K562 (cell line): ENCODE measurements at regions not wholly inside any gene's neighbourhood (a gene's known extent, or its start where the extent isn't known, plus 50 kb on each side); places are given as distances from the start of the nearest gene placed in this dataset.

Source experiments
- CCNT2 ChIP-seq: IDR thresholded peaks from 2 replicates; pipeline ENCODE4 v1.6.1; 2011; ENCODE audit warnings: borderline replicate concordance, low read depth, mild to moderate bottlenecking, moderate library complexity, mixed read lengths, low read length; ENCODE audit not compliant: insufficient read length; ENCODE audit errors: extremely low read depth
- KDM4B ChIP-seq, 2 experiments: fragments of 450-650 bp in 1 of 2; sonication (generic) in 1 of 2; IDR thresholded peaks; 2 replicates each; pipeline ENCODE4 v1.6.1; 2016 to 2017; ENCODE audit warnings: borderline replicate concordance in 2 of 2, antibody characterized with exemption in 1 of 2, low read depth in 1 of 2, mild to moderate bottlenecking in 1 of 2
- L3MBTL2 ChIP-seq: fragments of 450-650 bp; IDR thresholded peaks from 2 replicates; pipeline ENCODE4 v1.6.1; 2016; ENCODE audit warnings: mild to moderate bottlenecking, moderate library complexity
- NR3C1 ChIP-seq: sonication (generic); formaldehyde crosslinking; IDR thresholded peaks from 2 replicates; pipeline ENCODE4 v1.8.1; 2022; ENCODE audit warnings: missing genetic modification reagents
- PTBP1 ChIP-seq: fragments of 200-400 bp; formaldehyde crosslinking; IDR thresholded peaks from 2 replicates; pipeline ENCODE4 v1.6.1; 2017; ENCODE audit warnings: low read depth, low read length
- RAD51 ChIP-seq: fragments of 450-650 bp; IDR thresholded peaks from 2 replicates; pipeline ENCODE4 v1.7.1; 2016; ENCODE audit warnings: low read depth, mild to moderate bottlenecking, borderline replicate concordance
- RB1 ChIP-seq: fragments of 450-650 bp; IDR thresholded peaks from 2 replicates; pipeline ENCODE4 v1.6.1; 2017; ENCODE audit warnings: low read depth, mild to moderate bottlenecking
- RBBP5 ChIP-seq: fragments of 200-600 bp; sonication (generic); IDR thresholded peaks from 2 replicates; pipeline ENCODE4 v1.6.1; 2012; ENCODE audit warnings: borderline replicate concordance, mild to moderate bottlenecking, low read length, control low read depth, inconsistent platforms; ENCODE audit not compliant: insufficient read depth, poor library complexity, severe bottlenecking
- SAP30 ChIP-seq: fragments of 200-600 bp; sonication (generic); IDR thresholded peaks from 2 replicates; pipeline ENCODE4 v1.6.1; 2012; ENCODE audit warnings: borderline replicate concordance, low read depth, mild to moderate bottlenecking, moderate library complexity, low read length, control low read depth, inconsistent platforms; ENCODE audit not compliant: insufficient read depth, poor library complexity, severe bottlenecking
- SMARCA4 ChIP-seq: fragments of 450-650 bp; IDR thresholded peaks from 2 replicates; pipeline ENCODE4 v1.6.1; 2016
- SMARCE1 ChIP-seq: fragments of 450-650 bp; IDR thresholded peaks from 2 replicates; pipeline ENCODE4 v1.7.1; 2016; ENCODE audit warnings: mild to moderate bottlenecking
- TEAD4 ChIP-seq, 2 experiments: sonication (generic) in 1 of 2; formaldehyde crosslinking in 1 of 2; IDR thresholded peaks; 2 replicates each; pipeline versions ENCODE4 v1.6.1 to v1.8.0; 2012 to 2022; ENCODE audit warnings: borderline replicate concordance in 1 of 2, inconsistent platforms in 1 of 2, low read length in 1 of 2, mild to moderate bottlenecking in 1 of 2, missing genetic modification reagents in 1 of 2
- TF ChIP-seq, protein P1 (sequence below), 2 experiments: IDR thresholded peaks; 2 replicates each; pipeline ENCODE4 v1.6.1; 2011; ENCODE audit warnings: borderline replicate concordance in 1 of 2, control low read depth in 1 of 2, low read depth in 1 of 2, low read length in 1 of 2, mild to moderate bottlenecking in 1 of 2, mixed read lengths in 1 of 2, moderate library complexity in 1 of 2; ENCODE audit not compliant: insufficient read depth in 1 of 2, insufficient read length in 1 of 2, poor library complexity in 1 of 2, severe bottlenecking in 1 of 2; ENCODE audit errors: extremely low read depth in 1 of 2
- TF ChIP-seq, protein P2 (sequence below), 3 experiments: IDR thresholded peaks in 2 of 3; conservative IDR thresholded peaks in 1 of 3; 2 replicates each; pipeline ENCODE4 v1.5.1; 2011 to 2012; ENCODE audit warnings: low read length in 3 of 3, mild to moderate bottlenecking in 3 of 3, control low read depth in 2 of 3, improper control_type of control experiment in 1 of 3, inconsistent platforms in 1 of 3, low read depth in 1 of 3, mixed read lengths in 1 of 3, moderate library complexity in 1 of 3; ENCODE audit not compliant: insufficient read depth in 2 of 3
- TF ChIP-seq, protein P3 (sequence below), 2 experiments: fragments of 150-350 bp in 1 of 2; IDR thresholded peaks; 2 replicates each; pipeline ENCODE4 v1.6.1; 2012 to 2016; ENCODE audit warnings: low read depth in 2 of 2, low read length in 2 of 2, mild to moderate bottlenecking in 1 of 2, moderate library complexity in 1 of 2

DNA sequence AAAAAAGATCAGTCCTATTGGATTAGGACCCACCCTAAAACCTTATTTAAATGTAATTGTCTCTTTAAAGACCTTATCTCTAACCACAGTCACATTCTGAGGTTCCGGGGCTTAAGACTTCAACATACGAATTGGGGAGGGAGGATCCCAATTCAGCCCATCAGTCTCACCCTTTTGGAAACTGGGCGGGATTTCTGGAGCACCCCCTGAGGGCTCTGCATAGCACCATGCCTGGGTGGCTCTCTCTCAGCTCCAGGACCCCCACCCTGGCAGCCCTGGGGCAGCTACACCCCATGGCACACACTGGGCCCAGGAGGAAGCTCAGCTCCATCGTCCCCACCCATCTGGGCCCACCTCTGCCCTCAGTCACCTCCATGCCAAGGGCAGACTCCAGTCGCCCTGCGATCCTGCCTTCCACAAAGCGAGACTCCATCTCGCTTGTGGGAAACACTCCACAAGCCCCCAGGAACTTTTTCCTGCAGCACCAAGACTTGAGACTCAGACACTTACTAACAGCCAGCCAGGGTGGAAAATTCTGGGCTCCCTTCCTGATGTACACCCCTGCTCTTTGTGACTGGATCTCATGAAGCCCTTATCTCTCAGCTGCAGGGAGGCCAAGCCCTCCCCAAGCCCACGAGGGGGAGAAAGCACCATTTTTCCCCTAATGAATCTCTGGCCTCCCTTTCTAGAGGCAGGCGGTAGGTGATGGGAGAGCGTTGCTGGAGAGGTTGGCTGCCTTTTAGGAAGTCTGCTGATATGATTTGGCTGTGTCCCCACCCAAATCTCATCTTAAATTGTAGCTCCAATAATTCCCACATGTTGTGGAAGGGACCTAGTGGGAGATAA, 90.8 kb upstream of the KDM7A start (continued):
- TF ChIP-seq, protein P1, sequence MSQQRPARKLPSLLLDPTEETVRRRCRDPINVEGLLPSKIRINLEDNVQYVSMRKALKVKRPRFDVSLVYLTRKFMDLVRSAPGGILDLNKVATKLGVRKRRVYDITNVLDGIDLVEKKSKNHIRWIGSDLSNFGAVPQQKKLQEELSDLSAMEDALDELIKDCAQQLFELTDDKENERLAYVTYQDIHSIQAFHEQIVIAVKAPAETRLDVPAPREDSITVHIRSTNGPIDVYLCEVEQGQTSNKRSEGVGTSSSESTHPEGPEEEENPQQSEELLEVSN (IDR thresholded peaks at IDR 0.05; ENCODE audit: borderline replicate concordance in 1 of 2, extremely low read depth in 1 of 2, insufficient read depth in 1 of 2, insufficient read length in 1 of 2, low read depth in 1 of 2, low read length in 1 of 2, poor library complexity in 1 of 2, severe bottlenecking in 1 of 2): no peak
- peak; percentile 59 for TF ChIP-seq CCNT2
- peak; percentile 69 for TF ChIP-seq RBBP5
- TF ChIP-seq PTBP1: no peak
- TF ChIP-seq, protein P2, sequence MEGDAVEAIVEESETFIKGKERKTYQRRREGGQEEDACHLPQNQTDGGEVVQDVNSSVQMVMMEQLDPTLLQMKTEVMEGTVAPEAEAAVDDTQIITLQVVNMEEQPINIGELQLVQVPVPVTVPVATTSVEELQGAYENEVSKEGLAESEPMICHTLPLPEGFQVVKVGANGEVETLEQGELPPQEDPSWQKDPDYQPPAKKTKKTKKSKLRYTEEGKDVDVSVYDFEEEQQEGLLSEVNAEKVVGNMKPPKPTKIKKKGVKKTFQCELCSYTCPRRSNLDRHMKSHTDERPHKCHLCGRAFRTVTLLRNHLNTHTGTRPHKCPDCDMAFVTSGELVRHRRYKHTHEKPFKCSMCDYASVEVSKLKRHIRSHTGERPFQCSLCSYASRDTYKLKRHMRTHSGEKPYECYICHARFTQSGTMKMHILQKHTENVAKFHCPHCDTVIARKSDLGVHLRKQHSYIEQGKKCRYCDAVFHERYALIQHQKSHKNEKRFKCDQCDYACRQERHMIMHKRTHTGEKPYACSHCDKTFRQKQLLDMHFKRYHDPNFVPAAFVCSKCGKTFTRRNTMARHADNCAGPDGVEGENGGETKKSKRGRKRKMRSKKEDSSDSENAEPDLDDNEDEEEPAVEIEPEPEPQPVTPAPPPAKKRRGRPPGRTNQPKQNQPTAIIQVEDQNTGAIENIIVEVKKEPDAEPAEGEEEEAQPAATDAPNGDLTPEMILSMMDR (IDR thresholded peaks at IDR 0.05 in 2 of 3, conservative IDR thresholded peaks at IDR 0.05 in 1 of 3; ENCODE audit: insufficient read depth in 2 of 3, low read depth in 1 of 3, low read length in 3 of 3): peak in 2 of 3 experiments; percentile 25 to 31; a peak in 2 of 6 replicates
- TF ChIP-seq RAD51: no peak
- no peak for TF ChIP-seq KDM4B (IDR thresholded peaks at IDR 0.05; ENCODE audit: borderline replicate concordance in 2 of 2, low read depth in 1 of 2)
- 0 out of 2 replicates have a peak, but pooled peaks have one; percentile 52 for TF ChIP-seq L3MBTL2
- peak; percentile 6; the same call in 1 of the 2 replicates for TF ChIP-seq RB1
- TF ChIP-seq, protein P3, sequence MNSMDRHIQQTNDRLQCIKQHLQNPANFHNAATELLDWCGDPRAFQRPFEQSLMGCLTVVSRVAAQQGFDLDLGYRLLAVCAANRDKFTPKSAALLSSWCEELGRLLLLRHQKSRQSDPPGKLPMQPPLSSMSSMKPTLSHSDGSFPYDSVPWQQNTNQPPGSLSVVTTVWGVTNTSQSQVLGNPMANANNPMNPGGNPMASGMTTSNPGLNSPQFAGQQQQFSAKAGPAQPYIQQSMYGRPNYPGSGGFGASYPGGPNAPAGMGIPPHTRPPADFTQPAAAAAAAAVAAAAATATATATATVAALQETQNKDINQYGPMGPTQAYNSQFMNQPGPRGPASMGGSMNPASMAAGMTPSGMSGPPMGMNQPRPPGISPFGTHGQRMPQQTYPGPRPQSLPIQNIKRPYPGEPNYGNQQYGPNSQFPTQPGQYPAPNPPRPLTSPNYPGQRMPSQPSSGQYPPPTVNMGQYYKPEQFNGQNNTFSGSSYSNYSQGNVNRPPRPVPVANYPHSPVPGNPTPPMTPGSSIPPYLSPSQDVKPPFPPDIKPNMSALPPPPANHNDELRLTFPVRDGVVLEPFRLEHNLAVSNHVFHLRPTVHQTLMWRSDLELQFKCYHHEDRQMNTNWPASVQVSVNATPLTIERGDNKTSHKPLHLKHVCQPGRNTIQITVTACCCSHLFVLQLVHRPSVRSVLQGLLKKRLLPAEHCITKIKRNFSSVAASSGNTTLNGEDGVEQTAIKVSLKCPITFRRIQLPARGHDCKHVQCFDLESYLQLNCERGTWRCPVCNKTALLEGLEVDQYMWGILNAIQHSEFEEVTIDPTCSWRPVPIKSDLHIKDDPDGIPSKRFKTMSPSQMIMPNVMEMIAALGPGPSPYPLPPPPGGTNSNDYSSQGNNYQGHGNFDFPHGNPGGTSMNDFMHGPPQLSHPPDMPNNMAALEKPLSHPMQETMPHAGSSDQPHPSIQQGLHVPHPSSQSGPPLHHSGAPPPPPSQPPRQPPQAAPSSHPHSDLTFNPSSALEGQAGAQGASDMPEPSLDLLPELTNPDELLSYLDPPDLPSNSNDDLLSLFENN (IDR thresholded peaks at IDR 0.05; ENCODE audit: low read depth in 2 of 2, low read length in 2 of 2): peak in 1 of 2 experiments; percentile 70; a peak in 2 of 4 replicates
- peak; percentile 81 for TF ChIP-seq TEAD4 (IDR thresholded peaks at IDR 0.05; ENCODE audit: low read length)
- no peak for TF ChIP-seq TEAD4 (CRISPR knock-in tag; IDR thresholded peaks at IDR 0.05; ENCODE audit: borderline replicate concordance)
- peak; percentile 59 for TF ChIP-seq SMARCE1
- TF ChIP-seq SAP30: no peak
- peak; percentile 86 for TF ChIP-seq SMARCA4
- TF ChIP-seq NR3C1 (CRISPR knock-in tag): no peak
